SK-N-SH (cell line): ENCODE measurements at regions not wholly inside any gene's neighbourhood (a gene's known extent, or its start where the extent isn't known, plus 50 kb on each side); places are given as distances from the start of the nearest gene placed in this dataset.

Experiments used
- CTCF ChIA-PET: fragments of 300-600, 350-600 bp; formaldehyde crosslinking; extraction: SDS; loops from one replicate; lab custom pipeline; 2021; lab: Yijun Ruan, JAX
- POLR2A ChIA-PET: fragments of 350-600 bp; sonication (Branson Sonifier 250); formaldehyde crosslinking; extraction: SDS; loops from one replicate; lab custom pipeline; 2020; ENCODE audit warnings: antibody characterized with exemption, inconsistent platforms; lab: Yijun Ruan, JAX
- DNase-seq: peaks from one replicate; pipeline ENCODE4 v3.0.0; 2012
- H2AFZ ChIP-seq: fragments of 200-600 bp; sonication (generic); 2 replicates; pipeline ENCODE4 v1.8.1; 2016; ENCODE audit warnings: antibody characterized with exemption, mild to moderate bottlenecking, low read depth
- H3F3A ChIP-seq: fragments of 200-600 bp; sonication (generic); replicated peaks from 2 replicates; pipeline ENCODE3; 2016; ENCODE audit warnings: antibody characterized with exemption, mild to moderate bottlenecking; ENCODE audit not compliant: insufficient read depth
- H3K27ac ChIP-seq, 2 experiments: fragments of 200-500 bp in 1 of 2; fragments of 200-600 bp in 1 of 2; sonication (Bioruptor generic) in 1 of 2; sonication (generic), shearing (Covaris generic) in 1 of 2; 2 replicates each; pipeline versions ENCODE4 v1.5.1 to v1.6.1; 2014 to 2016; ENCODE audit warnings: low read depth in 2 of 2, inconsistent platforms in 1 of 2, low read length in 1 of 2, mild to moderate bottlenecking in 1 of 2, mixed read lengths in 1 of 2
- H3K27me3 ChIP-seq: fragments of 200-600 bp; sonication (generic), shearing (Covaris generic); 2 replicates; pipeline ENCODE4 v1.6.1; 2016; ENCODE audit warnings: mixed run types; ENCODE audit not compliant: insufficient read depth
- H3K36me3 ChIP-seq, 2 experiments: fragments of 200-500 bp in 1 of 2; fragments of 200-600 bp in 1 of 2; sonication (Bioruptor generic) in 1 of 2; sonication (generic) in 1 of 2; replicated peaks in 1 of 2; 2 replicates each; pipeline versions ENCODE3 to v1.5.1; 2014 to 2016; ENCODE audit warnings: low read length in 1 of 2, mild to moderate bottlenecking in 1 of 2; ENCODE audit not compliant: insufficient read depth in 2 of 2, control insufficient read depth in 1 of 2
- H3K4me1 ChIP-seq, 2 experiments: fragments of 200-500 bp in 1 of 2; fragments of 200-600 bp in 1 of 2; sonication (Bioruptor generic) in 1 of 2; sonication (generic), shearing (Covaris generic) in 1 of 2; 2 replicates each; pipeline versions ENCODE4 v1.5.1 to v1.6.1; 2014 to 2016; ENCODE audit warnings: low read depth in 1 of 2, low read length in 1 of 2, mixed run types in 1 of 2; ENCODE audit not compliant: insufficient read depth in 2 of 2, control insufficient read depth in 1 of 2
- H3K4me2 ChIP-seq: fragments of 200-600 bp; sonication (generic), shearing (Covaris generic); 2 replicates; pipeline ENCODE4 v1.6.1; 2017; ENCODE audit warnings: mixed run types
- H3K4me3 ChIP-seq, 2 experiments: fragments of 200-500 bp in 1 of 2; fragments of 200-600 bp in 1 of 2; sonication (Bioruptor generic) in 1 of 2; sonication (generic), shearing (Covaris generic) in 1 of 2; 2 replicates each; pipeline versions ENCODE4 v1.5.1 to v1.8.1; 2014 to 2016; ENCODE audit warnings: low read depth in 2 of 2, inconsistent platforms in 1 of 2, low read length in 1 of 2, mild to moderate bottlenecking in 1 of 2, mixed read lengths in 1 of 2, moderate library complexity in 1 of 2
- H3K79me2 ChIP-seq: fragments of 200-600 bp; sonication (generic); 2 replicates; pipeline ENCODE4 v1.8.1; 2017; ENCODE audit warnings: mild to moderate bottlenecking; ENCODE audit not compliant: insufficient read depth
- H3K9ac ChIP-seq: fragments of 200-600 bp; sonication (generic); 2 replicates; pipeline ENCODE4 v1.6.1; 2017; ENCODE audit warnings: mixed run types
- H3K9me2 ChIP-seq: fragments of 200-600 bp; sonication (generic); 2 replicates; pipeline ENCODE4 v1.6.1; 2017; ENCODE audit warnings: mixed run types
- H3K9me3 ChIP-seq: fragments of 200-600 bp; sonication (generic); 2 replicates; pipeline ENCODE4 v1.6.1; 2017; ENCODE audit warnings: mixed run types, mild to moderate bottlenecking, moderate library complexity
- H4K20me1 ChIP-seq: fragments of 200-600 bp; sonication (generic); 2 replicates; pipeline ENCODE4 v1.6.1; 2017; ENCODE audit warnings: mild to moderate bottlenecking, mixed run types; ENCODE audit not compliant: insufficient read depth
- CHD2 ChIP-seq: fragments of 150-350 bp; IDR thresholded peaks from 2 replicates; pipeline ENCODE4 v1.6.1; 2018; ENCODE audit warnings: low read length; ENCODE audit not compliant: partially characterized antibody
- ELF1 ChIP-seq: IDR thresholded peaks from 2 replicates; pipeline ENCODE4 v1.4.0; 2012
- EP300 ChIP-seq, 2 experiments: IDR thresholded peaks; 2 replicates each; pipeline versions ENCODE4 v1.4.0 to v1.6.1; 2012; ENCODE audit warnings: borderline replicate concordance in 1 of 2, low read depth in 1 of 2, low read length in 1 of 2
- FOSL2 ChIP-seq: IDR thresholded peaks from 2 replicates; pipeline ENCODE4 v1.4.0; 2012; ENCODE audit warnings: low read depth, mild to moderate bottlenecking, moderate library complexity, borderline replicate concordance
- FOXJ3 ChIP-seq: sonication (generic); formaldehyde crosslinking; IDR thresholded peaks from 2 replicates; pipeline ENCODE4 v1.5.1; 2020; ENCODE audit warnings: mild to moderate bottlenecking, missing genetic modification reagents
- FOXM1 ChIP-seq: IDR thresholded peaks from 2 replicates; pipeline ENCODE4 v1.4.0; 2012; ENCODE audit warnings: low read depth, mild to moderate bottlenecking
- MAX ChIP-seq: IDR thresholded peaks from 2 replicates; pipeline ENCODE4 v1.4.0; 2012; ENCODE audit warnings: low read depth
- MXI1 ChIP-seq: IDR thresholded peaks from 2 replicates; pipeline ENCODE4 v1.6.1; 2012; ENCODE audit warnings: mild to moderate bottlenecking, low read depth, low read length, improper control_type of control experiment
- NRF1 ChIP-seq: IDR thresholded peaks from 2 replicates; pipeline ENCODE4 v1.6.1; 2012; ENCODE audit warnings: low read depth, mild to moderate bottlenecking, low read length
- POLR2AphosphoS5 ChIP-seq: IDR thresholded peaks from 2 replicates; pipeline ENCODE4 v1.6.1; 2012; ENCODE audit warnings: low read depth, low read length
- RAD21 ChIP-seq: IDR thresholded peaks from 2 replicates; pipeline ENCODE4 v1.6.1; 2012; ENCODE audit warnings: mild to moderate bottlenecking, low read length
- RCOR1 ChIP-seq: fragments of 150-350 bp; IDR thresholded peaks from 2 replicates; pipeline ENCODE4 v1.6.1; 2017; ENCODE audit warnings: antibody characterized with exemption, low read length
- RFX5 ChIP-seq: IDR thresholded peaks from 2 replicates; pipeline ENCODE4 v1.6.1; 2012; ENCODE audit warnings: mild to moderate bottlenecking, improper control_type of control experiment, low read length
- RXRA ChIP-seq: IDR thresholded peaks from 2 replicates; pipeline ENCODE4 v1.4.0; 2012; ENCODE audit warnings: low read depth, mild to moderate bottlenecking, borderline replicate concordance
- TAF1 ChIP-seq: IDR thresholded peaks from 2 replicates; pipeline ENCODE4 v1.6.1; 2012; ENCODE audit warnings: low read depth, mild to moderate bottlenecking, low read length, moderate library complexity, borderline replicate concordance
- TCF12 ChIP-seq: IDR thresholded peaks from 2 replicates; pipeline ENCODE4 v1.4.0; 2012
- TEAD4 ChIP-seq: IDR thresholded peaks from 2 replicates; pipeline ENCODE4 v1.4.0; 2012; ENCODE audit warnings: mild to moderate bottlenecking, borderline replicate concordance; ENCODE audit not compliant: insufficient read depth
- USF2 ChIP-seq: fragments of 150-350 bp; IDR thresholded peaks from 2 replicates; pipeline ENCODE4 v1.6.1; 2017; ENCODE audit warnings: antibody characterized with exemption, low read length, low read depth, borderline replicate concordance
- YY1 ChIP-seq: IDR thresholded peaks from 2 replicates; pipeline ENCODE4 v1.4.0; 2012; ENCODE audit warnings: low read depth, mild to moderate bottlenecking
- WGBS: methylation state at CpG from one replicate; pipeline ENCODE4 v1.1.6; 2017; ENCODE audit warnings: low lambda C conversion rate; 5-methylcytosine and 5-hydroxymethylcytosine counted together
- TF ChIP-seq, protein P1 (sequence below): fragments of 200-600 bp; sonication (generic); IDR thresholded peaks from 2 replicates; pipeline ENCODE4 v1.6.1; 2017; ENCODE audit warnings: antibody characterized with exemption, mild to moderate bottlenecking, moderate library complexity

- no peaks in the 10 kb centered on the region for H3K9me3 ChIP-seq
- H2AFZ ChIP-seq = peak overlapping the region; percentile 75; the same call in 1 of the 2 replicates
- no peak overlapping the region for H3K27ac ChIP-seq
- no peak for DNase-seq
- peaks cover 4 to 12% of the 10 kb centered on the region in 2 experiments; a peak in 3 of 4 replicates for H3K4me1 ChIP-seq
- TF ChIP-seq FOXJ3 (CRISPR knock-in tag) = no peak
- TF ChIP-seq RXRA = no peak
- TF ChIP-seq USF2 = no peak
- no peak for TF ChIP-seq RAD21
- no peak for TF ChIP-seq EP300 (IDR thresholded peaks at IDR 0.05; ENCODE audit: borderline replicate concordance in 1 of 2, low read depth in 1 of 2, low read length in 1 of 2)
- TF ChIP-seq CHD2 = no peak
- no peak for TF ChIP-seq TAF1
- TF ChIP-seq MAX = no peak
- no peak for TF ChIP-seq POLR2AphosphoS5
- TF ChIP-seq MXI1 = no peak
- no peak for TF ChIP-seq NRF1
- TF ChIP-seq YY1 = no peak
- TF ChIP-seq, protein P1, sequence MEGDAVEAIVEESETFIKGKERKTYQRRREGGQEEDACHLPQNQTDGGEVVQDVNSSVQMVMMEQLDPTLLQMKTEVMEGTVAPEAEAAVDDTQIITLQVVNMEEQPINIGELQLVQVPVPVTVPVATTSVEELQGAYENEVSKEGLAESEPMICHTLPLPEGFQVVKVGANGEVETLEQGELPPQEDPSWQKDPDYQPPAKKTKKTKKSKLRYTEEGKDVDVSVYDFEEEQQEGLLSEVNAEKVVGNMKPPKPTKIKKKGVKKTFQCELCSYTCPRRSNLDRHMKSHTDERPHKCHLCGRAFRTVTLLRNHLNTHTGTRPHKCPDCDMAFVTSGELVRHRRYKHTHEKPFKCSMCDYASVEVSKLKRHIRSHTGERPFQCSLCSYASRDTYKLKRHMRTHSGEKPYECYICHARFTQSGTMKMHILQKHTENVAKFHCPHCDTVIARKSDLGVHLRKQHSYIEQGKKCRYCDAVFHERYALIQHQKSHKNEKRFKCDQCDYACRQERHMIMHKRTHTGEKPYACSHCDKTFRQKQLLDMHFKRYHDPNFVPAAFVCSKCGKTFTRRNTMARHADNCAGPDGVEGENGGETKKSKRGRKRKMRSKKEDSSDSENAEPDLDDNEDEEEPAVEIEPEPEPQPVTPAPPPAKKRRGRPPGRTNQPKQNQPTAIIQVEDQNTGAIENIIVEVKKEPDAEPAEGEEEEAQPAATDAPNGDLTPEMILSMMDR = no peak
- no peak for TF ChIP-seq RCOR1
- TF ChIP-seq TEAD4 = no peak
- TF ChIP-seq RFX5 = no peak
- no peak for TF ChIP-seq TCF12
- no peak for TF ChIP-seq ELF1
- TF ChIP-seq FOSL2 = no peak
- TF ChIP-seq FOXM1 = no peak
- no peaks in the 10 kb centered on the region for H4K20me1 ChIP-seq
- 80% methylated on average over 1 of the region's 1 CpG for WGBS
- no peaks in the 10 kb centered on the region for H3K36me3 ChIP-seq
- no peaks in the 10 kb centered on the region for H3K79me2 ChIP-seq
- H3K4me2 ChIP-seq = no peak overlapping the region
- peaks cover 9% of the 10 kb centered on the region for H3F3A ChIP-seq
- H3K27me3 ChIP-seq = no peaks in the 10 kb centered on the region
- ChIA-PET CTCF (interaction anchor here (1.1 kb wide), 1 partner anchor 93 kb away, joined by 3 read pairs; no protein-coding TSS in a partner anchor), POLR2A (no interaction called here)
- H3K4me3 ChIP-seq = no peak overlapping the region
- H3K9me2 ChIP-seq = no peaks in the 10 kb centered on the region
- H3K9ac ChIP-seq = no peak overlapping the region
Observed at GRCh38 chr18:67933271-67933670, 416.8 kb upstream of the DSEL start.
